GM18867 (cell line): ENCODE measurements at regions not wholly inside any gene's neighbourhood (a gene's known extent, or its start where the extent isn't known, plus 50 kb on each side); places are given as distances from the start of the nearest gene placed in this dataset.

Source experiments
- ATAC-seq: cut with Tn5 transposase; IDR thresholded peaks from one replicate; pipeline ENCODE4 v1.9.1; 2021; ENCODE audit warnings: mild to moderate bottlenecking, moderate library complexity; ENCODE audit not compliant: unreplicated experiment

- no peak for ATAC-seq
Observed at GRCh38 chr7:17722798-17723197, 217.5 kb downstream of the SNX13 start.

GRCh38 chr7:17725821-17726220, 214.5 kb downstream of the SNX13 start:
- ATAC-seq: no peak

GRCh38 chr7:17732083-17732482, 208.2 kb downstream of the SNX13 start:
- ATAC-seq: no peak
